ENCODE measurements at regions not wholly inside any gene's neighbourhood (a gene's known extent, or its start where the extent isn't known, plus 50 kb on each side); places are given as distances from the start of the nearest gene placed in this dataset.

- H2BK15ac ChIP-seq (ENCODE audit: low read depth, low read length), result no peak overlapping the region
- H3K4ac ChIP-seq (ENCODE audit: low read depth, low read length), result no peak overlapping the region
- Mint-ChIP-seq H3K27me3 (ENCODE audit: low read depth) (peaks cover 2% of the 10 kb centered on the region), H3K36me3 (ENCODE audit: insufficient read depth in 1 of 3, low read depth in 3 of 3) (peaks cover 20 to 22% (median 20%) of the 10 kb centered on the region in 3 experiments), H3K4me1 (peaks cover 8 to 17% of the 10 kb centered on the region in 2 experiments), H3K9me3 (peaks cover 55 to 61% of the 10 kb centered on the region in 2 experiments), H3K27ac (peak overlapping the region; percentile 98 to 100 (median 99)), H3K4me3 (peak overlapping the region; percentile 90 to 94)
- peak overlapping the region; percentile 47 for H3K56ac ChIP-seq (ENCODE audit: insufficient read length, low read depth, low read length)
- peak overlapping the region; percentile 18 for H2BK12ac ChIP-seq (ENCODE audit: insufficient read length, low read depth, low read length)
- H4K8ac ChIP-seq (replicated peaks; ENCODE audit: insufficient read length, low read depth, low read length), result peak overlapping the region; percentile 94
- no peaks in the 10 kb centered on the region for H3K9me3 ChIP-seq (ENCODE audit: control insufficient read depth, low read depth, low read length)
- TF ChIP-seq CTCF (conservative IDR thresholded peaks at IDR 0.05), result peak; percentile 62
- WGBS (ENCODE audit: extremely low coverage, insufficient read length, low lambda C conversion rate), result no CpG with 5 or more reads among the region's 26 CpGs
- H2BK5ac ChIP-seq (ENCODE audit: insufficient read length, low read length), result peak overlapping the region; percentile 95
- no peak overlapping the region for H2BK20ac ChIP-seq (ENCODE audit: low read depth, low read length, poor library complexity, severe bottlenecking)
- H3K14ac ChIP-seq (ENCODE audit: insufficient read depth, low read length), result peak overlapping the region; percentile 95
- DNase-seq, result peak; percentile 81
- peaks cover 4% of the 10 kb centered on the region; the same call in 1 of the 2 replicates for H3K4me1 ChIP-seq (ENCODE audit: insufficient read depth, low read length)
- H3K27me3 ChIP-seq (ENCODE audit: insufficient read depth, low read length), result no peaks in the 10 kb centered on the region
- no peak overlapping the region for H3K23ac ChIP-seq (ENCODE audit: insufficient read length, low read depth, low read length)
- peak overlapping the region; percentile 94 for H3K27ac ChIP-seq (ENCODE audit: insufficient read length, low read depth, low read length)
- H3K79me2 ChIP-seq (ENCODE audit: insufficient read depth, low read length), result peaks cover 11% of the 10 kb centered on the region; the same call in 1 of the 2 replicates
- no peaks in the 10 kb centered on the region for H3K79me1 ChIP-seq (ENCODE audit: insufficient read depth, low read depth, low read length, poor library complexity, severe bottlenecking)
- no peak overlapping the region for H2AK5ac ChIP-seq (ENCODE audit: insufficient read length, low read length)
- H4K20me1 ChIP-seq (ENCODE audit: control insufficient read depth, insufficient read depth, insufficient read length), result no peaks in the 10 kb centered on the region
- H3K9ac ChIP-seq (ENCODE audit: extremely low read depth, insufficient read length, low read length), result peak overlapping the region; percentile 99
- no peak overlapping the region for H4K91ac ChIP-seq (ENCODE audit: insufficient read length, low read depth, low read length)
- H3K4me2 ChIP-seq (ENCODE audit: insufficient read depth, insufficient read length, low read length), result peak overlapping the region; percentile 82
- H2AFZ ChIP-seq (ENCODE audit: low read length), result no peak overlapping the region
- H2BK120ac ChIP-seq (ENCODE audit: low read depth, low read length, poor library complexity, severe bottlenecking), result peak overlapping the region; percentile 79
- peak overlapping the region; percentile 96 for H4K5ac ChIP-seq (ENCODE audit: insufficient read length, low read depth, low read length)
- peak overlapping the region; percentile 98 for H3K18ac ChIP-seq (ENCODE audit: insufficient read length, low read depth, low read length)
- no peaks in the 10 kb centered on the region for H3K23me2 ChIP-seq (ENCODE audit: insufficient read length, low read depth, low read length, poor library complexity, severe bottlenecking)
- H3T11ph ChIP-seq (ENCODE audit: low read length), result no peak overlapping the region
These were observed 59.9 kb downstream of the GSPT2 start for GRCh38 chrX:51802917-51803688.

All from H9 (cell line).